GM11168 (cell line): ENCODE measurements at regions not wholly inside any gene's neighbourhood (a gene's known extent, or its start where the extent isn't known, plus 50 kb on each side); places are given as distances from the start of the nearest gene placed in this dataset.
"Not testable (repeated sequence)": the region's sequence is repeated elsewhere in the genome, so short reads cannot be mapped to it uniquely, and the experiment has no call there.

Experiments used
- in situ Hi-C: fragments of 300-500 bp; cut with MboI; formaldehyde crosslinking; loops from one replicate; pipeline ENCODE4 v1.12.0; 2022; ENCODE audit warnings: low sequenced_read_pairs; ENCODE audit not compliant: unreplicated experiment

GRCh38 chr4:28388471-28388870, 1527.8 kb downstream of the STIM2 start:
- in situ Hi-C loops, result no loop called here

GRCh38 chr4:28391877-28392276, 1531.2 kb downstream of the STIM2 start:
- in situ Hi-C loops, result no loop called here

- in situ Hi-C loops, result no loop called here
Measured at GRCh38 chr4:28402751-28403150, 1542.1 kb downstream of the STIM2 start.

GRCh38 chr4:28421221-28421620, 1560.6 kb downstream of the STIM2 start:
- in situ Hi-C loops, result no loop called here

- in situ Hi-C loops, result no loop called here
Measured at GRCh38 chr4:28426251-28426650, 1565.6 kb downstream of the STIM2 start.

- in situ Hi-C loops, result no loop called here
Measured at GRCh38 chr4:28427306-28428085, 1566.9 kb downstream of the STIM2 start.

GRCh38 chr4:28432348-28433025, 1571.8 kb downstream of the STIM2 start:
- in situ Hi-C loops, result no loop called here

GRCh38 chr4:28435314-28435713, 1574.7 kb downstream of the STIM2 start:
- in situ Hi-C loops, result no loop called here

- in situ Hi-C loops, result no loop called here
Measured at GRCh38 chr4:28436191-28437080, 1575.8 kb downstream of the STIM2 start.

- in situ Hi-C loops, result no loop called here
Measured at GRCh38 chr4:28443371-28443770, 1582.7 kb downstream of the STIM2 start.

GRCh38 chr4:28443801-28444412, 1583.3 kb downstream of the STIM2 start:
- in situ Hi-C loops, result no loop called here

GRCh38 chr4:28444886-28445496, 1584.3 kb downstream of the STIM2 start:
- in situ Hi-C loops, result no loop called here

- in situ Hi-C loops, result no loop called here
Measured at GRCh38 chr4:28449085-28449484, 1588.4 kb downstream of the STIM2 start.

GRCh38 chr4:28451346-28451745, 1590.7 kb downstream of the STIM2 start:
- in situ Hi-C loops, result no loop called here

GRCh38 chr4:28462766-28463700, 1602.4 kb downstream of the STIM2 start:
- in situ Hi-C loops, result no loop called here

- in situ Hi-C loops, result no loop called here
Measured at GRCh38 chr4:28464823-28465222, 1604.2 kb downstream of the STIM2 start.

- in situ Hi-C loops, result not testable (repeated sequence)
Measured at GRCh38 chr4:28466886-28467285, 1606.2 kb downstream of the STIM2 start.

- in situ Hi-C loops, result no loop called here
Measured at GRCh38 chr4:28469387-28469786, 1608.7 kb downstream of the STIM2 start.

GRCh38 chr4:28469886-28470285, 1609.2 kb downstream of the STIM2 start:
- in situ Hi-C loops, result no loop called here
